GM12865 (cell line): ENCODE measurements at regions not wholly inside any gene's neighbourhood (a gene's known extent, or its start where the extent isn't known, plus 50 kb on each side); places are given as distances from the start of the nearest gene placed in this dataset.
"Not testable (repeated sequence)": the region's sequence is repeated elsewhere in the genome, so short reads cannot be mapped to it uniquely, and the experiment has no call there.

Source experiments
- DNase-seq: peaks from one replicate; pipeline ENCODE4 v3.0.0; 2010; ENCODE audit warnings: low read depth
- H3K4me3 ChIP-seq: 2 replicates; pipeline ENCODE4 v1.5.1; 2011; ENCODE audit warnings: mild to moderate bottlenecking, low read depth, low read length, control low read depth
- TF ChIP-seq, protein P1 (sequence below): IDR thresholded peaks from 2 replicates; pipeline ENCODE4 v1.5.1; 2011; ENCODE audit warnings: low read length, control low read depth, low read depth, inconsistent platforms; ENCODE audit not compliant: insufficient read depth; ENCODE audit errors: missing control alignments

DNA sequence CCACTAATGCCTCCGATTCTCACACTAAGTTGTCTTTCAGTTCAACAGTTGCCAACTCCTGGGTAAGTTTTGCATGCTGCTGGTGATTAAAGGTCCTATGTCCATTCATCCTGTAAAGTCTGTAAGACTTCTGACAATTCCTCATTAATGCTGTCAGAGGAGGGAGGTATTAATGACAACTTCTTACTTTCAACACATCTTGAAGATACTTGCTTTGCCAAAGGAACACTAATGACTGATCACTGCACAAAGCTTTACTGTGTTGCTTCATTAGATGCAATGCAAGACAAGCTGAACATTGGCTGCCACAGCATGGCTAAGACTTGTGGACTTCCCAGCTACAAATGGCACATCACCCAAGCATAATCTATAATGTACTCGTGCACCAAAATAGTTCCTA is 114.6 kb upstream of the PRDX6 start:
- no peak for DNase-seq
- TF ChIP-seq, protein P1, sequence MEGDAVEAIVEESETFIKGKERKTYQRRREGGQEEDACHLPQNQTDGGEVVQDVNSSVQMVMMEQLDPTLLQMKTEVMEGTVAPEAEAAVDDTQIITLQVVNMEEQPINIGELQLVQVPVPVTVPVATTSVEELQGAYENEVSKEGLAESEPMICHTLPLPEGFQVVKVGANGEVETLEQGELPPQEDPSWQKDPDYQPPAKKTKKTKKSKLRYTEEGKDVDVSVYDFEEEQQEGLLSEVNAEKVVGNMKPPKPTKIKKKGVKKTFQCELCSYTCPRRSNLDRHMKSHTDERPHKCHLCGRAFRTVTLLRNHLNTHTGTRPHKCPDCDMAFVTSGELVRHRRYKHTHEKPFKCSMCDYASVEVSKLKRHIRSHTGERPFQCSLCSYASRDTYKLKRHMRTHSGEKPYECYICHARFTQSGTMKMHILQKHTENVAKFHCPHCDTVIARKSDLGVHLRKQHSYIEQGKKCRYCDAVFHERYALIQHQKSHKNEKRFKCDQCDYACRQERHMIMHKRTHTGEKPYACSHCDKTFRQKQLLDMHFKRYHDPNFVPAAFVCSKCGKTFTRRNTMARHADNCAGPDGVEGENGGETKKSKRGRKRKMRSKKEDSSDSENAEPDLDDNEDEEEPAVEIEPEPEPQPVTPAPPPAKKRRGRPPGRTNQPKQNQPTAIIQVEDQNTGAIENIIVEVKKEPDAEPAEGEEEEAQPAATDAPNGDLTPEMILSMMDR: no peak
- H3K4me3 ChIP-seq: no peak overlapping the region

- H3K4me3 ChIP-seq: no peak overlapping the region
- TF ChIP-seq, protein P1: no peak
- no peak for DNase-seq
These were observed 112.3 kb upstream of the PRDX6 start for GRCh38 chr1:173364827-173365226.

DNA sequence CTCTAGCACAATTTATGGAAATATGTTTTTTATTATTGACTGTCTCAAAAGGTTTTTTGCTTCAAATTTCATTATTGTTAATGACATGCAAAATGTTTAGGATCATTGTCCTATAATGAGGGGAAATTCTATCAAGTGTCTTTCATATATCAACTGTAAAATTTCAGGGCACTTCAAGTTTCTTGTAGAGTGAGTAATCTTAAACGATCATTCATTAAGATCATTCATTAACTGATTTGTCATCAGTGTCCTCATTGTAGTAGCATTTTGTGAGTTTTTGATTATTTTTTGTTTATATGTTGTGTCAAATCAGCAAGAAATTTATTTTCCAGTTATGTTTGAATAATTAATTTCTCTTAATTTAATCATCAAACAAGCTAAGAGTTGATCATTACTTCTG is 111.8 kb upstream of the PRDX6 start:
- H3K4me3 ChIP-seq: no peak overlapping the region
- no peak for DNase-seq
- TF ChIP-seq, protein P1: no peak

- TF ChIP-seq, protein P1: no peak
- no peak for DNase-seq
These were observed 110.0 kb upstream of the PRDX6 start for GRCh38 chr1:173367136-173367535.

GRCh38 chr1:173370586-173370985 is 106.5 kb upstream of the PRDX6 start:
- not testable (repeated sequence) for H3K4me3 ChIP-seq, DNase-seq

More at GRCh38 chr1:173367136-173367535, 110.0 kb upstream of the PRDX6 start:
- H3K4me3 ChIP-seq: no peak overlapping the region

GRCh38 chr1:173376065-173376464 is 101.1 kb upstream of the PRDX6 start:
- not testable (repeated sequence) for H3K4me3 ChIP-seq, DNase-seq

GRCh38 chr1:173377266-173377665 is 99.9 kb upstream of the PRDX6 start:
- no peak overlapping the region for H3K4me3 ChIP-seq
- no peak for DNase-seq
- TF ChIP-seq, protein P1: no peak

DNA sequence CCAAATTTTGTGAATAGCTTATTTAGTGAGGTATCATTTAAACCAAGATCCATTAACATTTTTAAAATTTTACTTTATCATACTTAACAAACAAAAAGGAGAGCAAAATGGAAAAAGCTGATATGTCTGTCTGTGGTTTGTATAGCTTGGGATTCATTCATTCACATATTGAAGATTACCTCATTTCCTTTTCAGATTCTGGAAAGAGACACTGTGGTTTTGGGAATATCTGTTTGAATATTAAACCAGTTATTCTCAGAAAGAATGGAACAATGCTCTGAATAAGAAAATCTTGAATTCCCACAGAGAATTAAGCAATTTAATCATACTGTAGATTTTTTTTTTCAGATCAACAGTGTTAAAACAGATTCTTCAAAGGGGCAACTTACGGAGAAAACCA is 93.8 kb upstream of the PRDX6 start:
- DNase-seq: no peak
- TF ChIP-seq, protein P1: no peak
- no peak overlapping the region for H3K4me3 ChIP-seq
